ENCODE measurements at regions not wholly inside any gene's neighbourhood (a gene's known extent, or its start where the extent isn't known, plus 50 kb on each side); places are given as distances from the start of the nearest gene placed in this dataset.

DNA sequence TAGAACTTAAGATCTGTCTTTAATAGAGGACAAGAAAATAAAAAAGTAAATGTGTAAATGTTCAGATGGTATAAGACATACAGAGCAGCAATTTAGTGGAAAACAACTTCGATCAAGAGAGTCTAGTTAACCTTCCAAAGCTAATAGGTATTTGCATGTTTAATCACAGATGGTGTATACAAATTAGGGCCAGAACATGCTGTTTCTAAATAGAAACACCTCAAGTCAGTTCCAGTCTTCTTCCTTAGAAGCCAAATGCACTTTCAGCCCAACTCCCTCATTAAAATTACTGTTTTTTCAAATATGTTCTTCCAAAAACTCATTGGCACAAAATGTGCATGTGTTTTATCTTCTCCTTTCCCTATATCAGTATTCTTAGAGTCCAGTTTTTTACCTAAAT lies 604.4 kb downstream of the SLC6A15 start:
- Histone ChIP-seq H3K27ac (ENCODE audit: insufficient read depth, low read length) (no peak overlapping the region), H3K9me3 (ENCODE audit: control insufficient read depth, insufficient read depth, low read length) (no peaks in the 10 kb centered on the region), H2BK20ac (ENCODE audit: low read depth, low read length) (no peak overlapping the region), H3K56ac (ENCODE audit: extremely low read depth, insufficient read depth, low read length) (no peak overlapping the region), H3K18ac (ENCODE audit: low read depth, low read length) (no peak overlapping the region), H3K9ac (ENCODE audit: low read depth, low read length) (no peak overlapping the region), H2BK15ac (ENCODE audit: low read depth, low read length) (no peak overlapping the region), H4K91ac (ENCODE audit: insufficient read depth, low read depth, low read length) (no peak overlapping the region), H3K27me3 (ENCODE audit: control insufficient read depth, insufficient read depth, low read length) (no peaks in the 10 kb centered on the region), H4K8ac (ENCODE audit: low read depth in 2 of 2, low read length in 2 of 2) (no peak overlapping the region), H3K79me1 (ENCODE audit: low read depth in 1 of 2, low read length in 2 of 2) (no peaks in the 10 kb centered on the region), H3K9me1 (ENCODE audit: insufficient read depth, low read length) (no peaks in the 10 kb centered on the region), H2AK9ac (replicated peaks; ENCODE audit: low read depth, low read length, poor library complexity) (no peak overlapping the region), H3K14ac (replicated peaks; ENCODE audit: low read depth, low read length) (no peak overlapping the region), H3K36me3 (ENCODE audit: control insufficient read depth, insufficient read depth, low read length) (no peaks in the 10 kb centered on the region), H2BK120ac (ENCODE audit: low read depth, low read length) (no peak overlapping the region), H3K4ac (ENCODE audit: low read depth, low read length) (no peak overlapping the region), H4K5ac (ENCODE audit: low read depth, low read length) (no peak overlapping the region), H2AFZ (replicated peaks; ENCODE audit: low read length, poor library complexity) (no peak overlapping the region), H3K23ac (ENCODE audit: low read depth, low read length) (no peak overlapping the region), H3K4me1 (ENCODE audit: control insufficient read depth, insufficient read depth, low read length) (peaks cover 2% of the 10 kb centered on the region; the same call in 1 of the 2 replicates), H2AK5ac (ENCODE audit: low read depth, low read length) (no peak overlapping the region), H3K4me2 (ENCODE audit: low read depth, low read length) (no peak overlapping the region), H4K20me1 (ENCODE audit: insufficient read depth, low read length) (no peaks in the 10 kb centered on the region), H2BK5ac (ENCODE audit: low read depth, low read length, poor library complexity, severe bottlenecking) (no peak overlapping the region), H3K4me3 (ENCODE audit: insufficient read depth, low read depth, low read length) (no peak overlapping the region)
- POLR2A ChIA-PET (ENCODE audit: unreplicated experiment), result no interaction called here
- dilution Hi-C loops (cut with HindIII; ENCODE audit: low sequenced_read_pairs, unreplicated experiment) (no loop called here), intact Hi-C loops (cut with micrococcal nuclease) (no loop called here), in situ Hi-C loops (cut with MboI; ENCODE audit: low sequenced_read_pairs) (no loop called here)
- ATAC-seq (ENCODE audit: low read depth) (no peak), DNase-seq (no peak)
- TF ChIP-seq NFE2L2 (IDR thresholded peaks at IDR 0.05; ENCODE audit: low read depth, low read length) (no peak), CEBPB (IDR thresholded peaks at IDR 0.05; ENCODE audit: low read depth, low read length) (no peak), MAZ (IDR thresholded peaks at IDR 0.05; ENCODE audit: borderline replicate concordance, low read depth, low read length) (no peak), MAFK (IDR thresholded peaks at IDR 0.05; ENCODE audit: low read depth, low read length) (no peak), FOS (IDR thresholded peaks at IDR 0.05; ENCODE audit: low read depth, low read length) (no peak), RCOR1 (IDR thresholded peaks at IDR 0.05; ENCODE audit: insufficient replicate concordance, low read length) (no peak), MXI1 (IDR thresholded peaks at IDR 0.05; ENCODE audit: borderline replicate concordance, low read depth, low read length) (no peak), BHLHE40 (IDR thresholded peaks at IDR 0.05; ENCODE audit: low read depth, low read length) (no peak), POLR2A (IDR thresholded peaks at IDR 0.05; ENCODE audit: low read depth, low read length) (no peak), RFX5 (IDR thresholded peaks at IDR 0.05; ENCODE audit: low read depth, low read length) (no peak), CHD1 (IDR thresholded peaks at IDR 0.05; ENCODE audit: low read depth, low read length) (no peak), SMC3 (IDR thresholded peaks at IDR 0.05; ENCODE audit: low read depth, low read length) (no peak), RAD21 (IDR thresholded peaks at IDR 0.05; ENCODE audit: low read length) (no peak)
- TF ChIP-seq, protein P1, sequence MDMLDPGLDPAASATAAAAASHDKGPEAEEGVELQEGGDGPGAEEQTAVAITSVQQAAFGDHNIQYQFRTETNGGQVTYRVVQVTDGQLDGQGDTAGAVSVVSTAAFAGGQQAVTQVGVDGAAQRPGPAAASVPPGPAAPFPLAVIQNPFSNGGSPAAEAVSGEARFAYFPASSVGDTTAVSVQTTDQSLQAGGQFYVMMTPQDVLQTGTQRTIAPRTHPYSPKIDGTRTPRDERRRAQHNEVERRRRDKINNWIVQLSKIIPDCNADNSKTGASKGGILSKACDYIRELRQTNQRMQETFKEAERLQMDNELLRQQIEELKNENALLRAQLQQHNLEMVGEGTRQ (IDR thresholded peaks at IDR 0.05; ENCODE audit: low read depth, low read length), result no peak
- TF ChIP-seq, protein P2, sequence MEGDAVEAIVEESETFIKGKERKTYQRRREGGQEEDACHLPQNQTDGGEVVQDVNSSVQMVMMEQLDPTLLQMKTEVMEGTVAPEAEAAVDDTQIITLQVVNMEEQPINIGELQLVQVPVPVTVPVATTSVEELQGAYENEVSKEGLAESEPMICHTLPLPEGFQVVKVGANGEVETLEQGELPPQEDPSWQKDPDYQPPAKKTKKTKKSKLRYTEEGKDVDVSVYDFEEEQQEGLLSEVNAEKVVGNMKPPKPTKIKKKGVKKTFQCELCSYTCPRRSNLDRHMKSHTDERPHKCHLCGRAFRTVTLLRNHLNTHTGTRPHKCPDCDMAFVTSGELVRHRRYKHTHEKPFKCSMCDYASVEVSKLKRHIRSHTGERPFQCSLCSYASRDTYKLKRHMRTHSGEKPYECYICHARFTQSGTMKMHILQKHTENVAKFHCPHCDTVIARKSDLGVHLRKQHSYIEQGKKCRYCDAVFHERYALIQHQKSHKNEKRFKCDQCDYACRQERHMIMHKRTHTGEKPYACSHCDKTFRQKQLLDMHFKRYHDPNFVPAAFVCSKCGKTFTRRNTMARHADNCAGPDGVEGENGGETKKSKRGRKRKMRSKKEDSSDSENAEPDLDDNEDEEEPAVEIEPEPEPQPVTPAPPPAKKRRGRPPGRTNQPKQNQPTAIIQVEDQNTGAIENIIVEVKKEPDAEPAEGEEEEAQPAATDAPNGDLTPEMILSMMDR (conservative IDR thresholded peaks at IDR 0.05; ENCODE audit: low read depth, low read length), result no peak
- TF ChIP-seq, protein P3, sequence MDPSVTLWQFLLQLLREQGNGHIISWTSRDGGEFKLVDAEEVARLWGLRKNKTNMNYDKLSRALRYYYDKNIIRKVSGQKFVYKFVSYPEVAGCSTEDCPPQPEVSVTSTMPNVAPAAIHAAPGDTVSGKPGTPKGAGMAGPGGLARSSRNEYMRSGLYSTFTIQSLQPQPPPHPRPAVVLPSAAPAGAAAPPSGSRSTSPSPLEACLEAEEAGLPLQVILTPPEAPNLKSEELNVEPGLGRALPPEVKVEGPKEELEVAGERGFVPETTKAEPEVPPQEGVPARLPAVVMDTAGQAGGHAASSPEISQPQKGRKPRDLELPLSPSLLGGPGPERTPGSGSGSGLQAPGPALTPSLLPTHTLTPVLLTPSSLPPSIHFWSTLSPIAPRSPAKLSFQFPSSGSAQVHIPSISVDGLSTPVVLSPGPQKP (IDR thresholded peaks at IDR 0.05; ENCODE audit: borderline replicate concordance, low read depth, low read length), result no peak
- no CpG with 5 or more reads among the region's 1 CpG for WGBS, 2 experiments (ENCODE audit: extremely low coverage in 2 of 2, insufficient read length in 1 of 2)
- no TSS peak for BruUV-seq (replicated peaks)
- CTCF ChIA-PET, result no interaction called here

Measured in IMR-90 (cell line).